SK-N-SH treated with all-trans-retinoic acid at 6 μM for 48 hours (cell line): ENCODE measurements at regions not wholly inside any gene's neighbourhood (a gene's known extent, or its start where the extent isn't known, plus 50 kb on each side); places are given as distances from the start of the nearest gene placed in this dataset.

Source experiments
- ATAC-seq: fragments of 200-7000 bp; cut with Tn5 transposase; 3 replicates; pipeline ENCODE4 v1.9.1; 2020; ENCODE audit warnings: mild to moderate bottlenecking, moderate library complexity
- ARNTL ChIP-seq: fragments of 450-650 bp; formaldehyde crosslinking; IDR thresholded peaks from 2 replicates; pipeline ENCODE4 v1.5.0; 2020; ENCODE audit warnings: low read depth, mild to moderate bottlenecking, moderate library complexity, borderline replicate concordance
- CSDC2 ChIP-seq: fragments of 250-450 bp; sonication (Bioruptor Pico); IDR thresholded peaks from 2 replicates; pipeline ENCODE4 v1.5.0; 2020; ENCODE audit warnings: mild to moderate bottlenecking, moderate library complexity
- CSRNP3 ChIP-seq: fragments of 250-450 bp; sonication (Bioruptor Pico); IDR thresholded peaks from 2 replicates; pipeline ENCODE4 v1.5.1; 2021; ENCODE audit warnings: mild to moderate bottlenecking, moderate library complexity
- ESRRG ChIP-seq: fragments of 250-450 bp; sonication (Bioruptor Pico); IDR thresholded peaks from 2 replicates; pipeline ENCODE4 v1.6.1; 2021; ENCODE audit warnings: mild to moderate bottlenecking
- GLIS3 ChIP-seq: fragments of 250-450 bp; sonication (Bioruptor Pico); IDR thresholded peaks from 2 replicates; pipeline ENCODE4 v1.5.0; 2020; ENCODE audit warnings: mild to moderate bottlenecking, moderate library complexity
- OSR1 ChIP-seq: fragments of 250-450 bp; sonication (Bioruptor Pico); IDR thresholded peaks from 2 replicates; pipeline ENCODE4 v1.8.0; 2022; ENCODE audit warnings: moderate library complexity, mild to moderate bottlenecking, inconsistent platforms
- PATZ1 ChIP-seq: fragments of 250-450 bp; sonication (Bioruptor Pico); IDR thresholded peaks from 2 replicates; pipeline ENCODE4 v1.8.0; 2020; ENCODE audit warnings: mild to moderate bottlenecking, moderate library complexity, borderline replicate concordance
- POU6F1 ChIP-seq: fragments of 250-450 bp; sonication (Bioruptor Pico); IDR thresholded peaks from 2 replicates; pipeline ENCODE4 v1.8.0; 2021; ENCODE audit warnings: low read depth, mild to moderate bottlenecking, moderate library complexity, borderline replicate concordance
- PPARA ChIP-seq: fragments of 250-450 bp; sonication (Bioruptor Pico); IDR thresholded peaks from 2 replicates; pipeline ENCODE4 v1.5.0; 2020; ENCODE audit warnings: mild to moderate bottlenecking, borderline replicate concordance
- RARB ChIP-seq: fragments of 250-450 bp; sonication (Bioruptor Pico); IDR thresholded peaks from 2 replicates; pipeline ENCODE4 v1.8.0; 2021; ENCODE audit warnings: mild to moderate bottlenecking, moderate library complexity
- SNAI2 ChIP-seq: fragments of 250-450 bp; sonication (Bioruptor Pico); IDR thresholded peaks from 2 replicates; pipeline ENCODE4 v1.5.0; 2020; ENCODE audit warnings: mild to moderate bottlenecking, moderate library complexity
- TCF4 ChIP-seq: fragments of 250-450 bp; sonication (Bioruptor Pico); IDR thresholded peaks from 2 replicates; pipeline ENCODE4 v1.8.0; 2021; ENCODE audit warnings: mild to moderate bottlenecking, moderate library complexity, borderline replicate concordance
- TOX ChIP-seq: fragments of 250-450 bp; sonication (Bioruptor Pico); IDR thresholded peaks from 2 replicates; pipeline ENCODE4 v1.8.0; 2021; ENCODE audit warnings: mild to moderate bottlenecking, moderate library complexity, borderline replicate concordance
- TSHZ2 ChIP-seq: fragments of 250-450 bp; sonication (Bioruptor Pico); IDR thresholded peaks from 2 replicates; pipeline ENCODE4 v1.5.0; 2020; ENCODE audit warnings: mild to moderate bottlenecking, moderate library complexity
- ZFP3 ChIP-seq: fragments of 250-450 bp; sonication (Bioruptor Pico); IDR thresholded peaks from 2 replicates; pipeline ENCODE4 v1.5.0; 2020; ENCODE audit warnings: mild to moderate bottlenecking, moderate library complexity
- ZFP30 ChIP-seq: fragments of 450-650 bp; formaldehyde crosslinking; IDR thresholded peaks from 2 replicates; pipeline ENCODE4 v1.5.0; 2022; ENCODE audit warnings: mild to moderate bottlenecking, moderate library complexity
- ZNF565 ChIP-seq: fragments of 450-650 bp; formaldehyde crosslinking; conservative IDR thresholded peaks from 2 replicates; pipeline ENCODE4 v1.5.0; 2020; ENCODE audit warnings: low read depth, mild to moderate bottlenecking, moderate library complexity
- ZNF8 ChIP-seq: fragments of 450-650 bp; formaldehyde crosslinking; IDR thresholded peaks from 2 replicates; pipeline ENCODE4 v1.5.0; 2020; ENCODE audit warnings: mild to moderate bottlenecking, moderate library complexity

- no peak for TF ChIP-seq OSR1 (CRISPR knock-in tag)
- no peak for TF ChIP-seq TCF4 (CRISPR knock-in tag)
- no peak for TF ChIP-seq SNAI2 (CRISPR knock-in tag)
- no peak for TF ChIP-seq ZNF8 (CRISPR knock-in tag)
- TF ChIP-seq ZFP30 = no peak
- no peak for TF ChIP-seq TOX (CRISPR knock-in tag)
- no peak for TF ChIP-seq POU6F1 (CRISPR knock-in tag)
- no peak for TF ChIP-seq ZNF565 (CRISPR knock-in tag)
- TF ChIP-seq PATZ1 (CRISPR knock-in tag) = no peak
- no peak for TF ChIP-seq CSRNP3
- ATAC-seq = no peak
Observed at GRCh38 chr1:229845410-229846138, 219.5 kb downstream of the URB2 start.

- no peak for ATAC-seq
- TF ChIP-seq ARNTL = no peak
- no peak for TF ChIP-seq ZFP3 (CRISPR knock-in tag)
Observed at GRCh38 chr1:229846351-229846750, 220.3 kb downstream of the URB2 start.

GRCh38 chr1:229848752-229849677 is 218.0 kb upstream of the GALNT2 start:
- TF ChIP-seq ZNF8 (CRISPR knock-in tag) (no peak), ZFP30 (no peak), PPARA (no peak), PATZ1 (CRISPR knock-in tag) (no peak), ZNF565 (CRISPR knock-in tag) (no peak), OSR1 (CRISPR knock-in tag) (no peak), RARB (CRISPR knock-in tag) (no peak), GLIS3 (CRISPR knock-in tag) (no peak), ARNTL (no peak), TCF4 (CRISPR knock-in tag) (no peak), ESRRG (no peak), CSDC2 (no peak), TSHZ2 (CRISPR knock-in tag) (no peak), ZFP3 (CRISPR knock-in tag) (no peak)
- ATAC-seq = 0 out of 3 replicates have a peak, but pooled peaks have one; percentile 25
